ENCODE measurements at regions not wholly inside any gene's neighbourhood (a gene's known extent, or its start where the extent isn't known, plus 50 kb on each side); places are given as distances from the start of the nearest gene placed in this dataset.

DNA sequence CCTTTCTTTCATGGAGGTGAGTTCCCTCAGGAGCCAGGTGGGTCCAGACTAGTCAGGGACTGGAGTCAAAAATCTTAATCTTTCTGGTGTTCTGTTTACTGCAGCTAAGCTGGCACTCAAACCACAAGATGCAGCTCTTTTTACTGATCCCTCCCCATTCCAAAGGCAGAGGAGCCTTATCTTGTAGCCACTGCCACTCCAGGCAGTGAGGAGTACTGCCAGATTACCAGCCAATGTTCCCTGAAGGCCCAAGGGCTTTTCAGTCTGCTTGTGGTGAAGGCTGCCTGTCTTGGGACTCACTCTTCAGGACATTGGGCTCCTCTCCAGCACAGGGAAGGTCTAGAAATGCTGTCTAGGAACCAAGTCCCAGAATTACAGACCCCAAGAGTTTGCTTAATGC, 490.4 kb upstream of the ADGRB3 start:
- Histone ChIP-seq H3K36me3 (ENCODE audit: control insufficient read depth in 2 of 2, insufficient read depth in 1 of 2, low read length in 2 of 2) (no peaks in the 10 kb centered on the region), H3K4me1 (ENCODE audit: control insufficient read depth, insufficient read depth, low read length) (no peaks in the 10 kb centered on the region), H3K9me3 (ENCODE audit: control insufficient read depth, insufficient read depth, low read depth, low read length) (no peaks in the 10 kb centered on the region), H3K27ac (ENCODE audit: extremely low read depth, low read depth, low read length) (no peak overlapping the region), H3K4me3 (ENCODE audit: low read depth, low read length) (no peak overlapping the region)
- TF ChIP-seq ZNF785 (tag by site-specific recombination; IDR thresholded peaks at IDR 0.05) (no peak), ZNF76 (tag by site-specific recombination; IDR thresholded peaks at IDR 0.05; ENCODE audit: borderline replicate concordance, low read depth) (no peak), ZNF302 (tag by site-specific recombination; IDR thresholded peaks at IDR 0.05; ENCODE audit: low read depth) (no peak), GFI1B (tag by site-specific recombination; IDR thresholded peaks at IDR 0.05) (no peak), ZNF354C (tag by site-specific recombination; IDR thresholded peaks at IDR 0.05; ENCODE audit: borderline replicate concordance, low read depth) (no peak), ZNF37A (tag by site-specific recombination; IDR thresholded peaks at IDR 0.05) (no peak), ZNF394 (tag by site-specific recombination; IDR thresholded peaks at IDR 0.05; ENCODE audit: borderline replicate concordance) (no peak), ZNF768 (tag by site-specific recombination; IDR thresholded peaks at IDR 0.05) (no peak), ZFP69B (tag by site-specific recombination; IDR thresholded peaks at IDR 0.05) (no peak), ZNF561 (tag by site-specific recombination; IDR thresholded peaks at IDR 0.05; ENCODE audit: borderline replicate concordance) (no peak), HOXC10 (CRISPR knock-in tag; IDR thresholded peaks at IDR 0.05) (no peak), ZFP3 (tag by site-specific recombination; IDR thresholded peaks at IDR 0.05; ENCODE audit: low read depth) (no peak), ZNF548 (tag by site-specific recombination; IDR thresholded peaks at IDR 0.05) (no peak), ZNF202 (tag by site-specific recombination; IDR thresholded peaks at IDR 0.05; ENCODE audit: borderline replicate concordance) (no peak), ZNF184 (tag by site-specific recombination; IDR thresholded peaks at IDR 0.05) (no peak), ZNF544 (tag by site-specific recombination; IDR thresholded peaks at IDR 0.05) (no peak)
- TF ChIP-seq, protein P1, sequence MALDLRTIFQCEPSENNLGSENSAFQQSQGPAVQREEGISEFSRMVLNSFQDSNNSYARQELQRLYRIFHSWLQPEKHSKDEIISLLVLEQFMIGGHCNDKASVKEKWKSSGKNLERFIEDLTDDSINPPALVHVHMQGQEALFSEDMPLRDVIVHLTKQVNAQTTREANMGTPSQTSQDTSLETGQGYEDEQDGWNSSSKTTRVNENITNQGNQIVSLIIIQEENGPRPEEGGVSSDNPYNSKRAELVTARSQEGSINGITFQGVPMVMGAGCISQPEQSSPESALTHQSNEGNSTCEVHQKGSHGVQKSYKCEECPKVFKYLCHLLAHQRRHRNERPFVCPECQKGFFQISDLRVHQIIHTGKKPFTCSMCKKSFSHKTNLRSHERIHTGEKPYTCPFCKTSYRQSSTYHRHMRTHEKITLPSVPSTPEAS (tag by site-specific recombination; IDR thresholded peaks at IDR 0.05) = no peak
- TF ChIP-seq, protein P2, sequence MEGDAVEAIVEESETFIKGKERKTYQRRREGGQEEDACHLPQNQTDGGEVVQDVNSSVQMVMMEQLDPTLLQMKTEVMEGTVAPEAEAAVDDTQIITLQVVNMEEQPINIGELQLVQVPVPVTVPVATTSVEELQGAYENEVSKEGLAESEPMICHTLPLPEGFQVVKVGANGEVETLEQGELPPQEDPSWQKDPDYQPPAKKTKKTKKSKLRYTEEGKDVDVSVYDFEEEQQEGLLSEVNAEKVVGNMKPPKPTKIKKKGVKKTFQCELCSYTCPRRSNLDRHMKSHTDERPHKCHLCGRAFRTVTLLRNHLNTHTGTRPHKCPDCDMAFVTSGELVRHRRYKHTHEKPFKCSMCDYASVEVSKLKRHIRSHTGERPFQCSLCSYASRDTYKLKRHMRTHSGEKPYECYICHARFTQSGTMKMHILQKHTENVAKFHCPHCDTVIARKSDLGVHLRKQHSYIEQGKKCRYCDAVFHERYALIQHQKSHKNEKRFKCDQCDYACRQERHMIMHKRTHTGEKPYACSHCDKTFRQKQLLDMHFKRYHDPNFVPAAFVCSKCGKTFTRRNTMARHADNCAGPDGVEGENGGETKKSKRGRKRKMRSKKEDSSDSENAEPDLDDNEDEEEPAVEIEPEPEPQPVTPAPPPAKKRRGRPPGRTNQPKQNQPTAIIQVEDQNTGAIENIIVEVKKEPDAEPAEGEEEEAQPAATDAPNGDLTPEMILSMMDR (tag by site-specific recombination; IDR thresholded peaks at IDR 0.05) = no peak
- TF ChIP-seq, protein P3, sequence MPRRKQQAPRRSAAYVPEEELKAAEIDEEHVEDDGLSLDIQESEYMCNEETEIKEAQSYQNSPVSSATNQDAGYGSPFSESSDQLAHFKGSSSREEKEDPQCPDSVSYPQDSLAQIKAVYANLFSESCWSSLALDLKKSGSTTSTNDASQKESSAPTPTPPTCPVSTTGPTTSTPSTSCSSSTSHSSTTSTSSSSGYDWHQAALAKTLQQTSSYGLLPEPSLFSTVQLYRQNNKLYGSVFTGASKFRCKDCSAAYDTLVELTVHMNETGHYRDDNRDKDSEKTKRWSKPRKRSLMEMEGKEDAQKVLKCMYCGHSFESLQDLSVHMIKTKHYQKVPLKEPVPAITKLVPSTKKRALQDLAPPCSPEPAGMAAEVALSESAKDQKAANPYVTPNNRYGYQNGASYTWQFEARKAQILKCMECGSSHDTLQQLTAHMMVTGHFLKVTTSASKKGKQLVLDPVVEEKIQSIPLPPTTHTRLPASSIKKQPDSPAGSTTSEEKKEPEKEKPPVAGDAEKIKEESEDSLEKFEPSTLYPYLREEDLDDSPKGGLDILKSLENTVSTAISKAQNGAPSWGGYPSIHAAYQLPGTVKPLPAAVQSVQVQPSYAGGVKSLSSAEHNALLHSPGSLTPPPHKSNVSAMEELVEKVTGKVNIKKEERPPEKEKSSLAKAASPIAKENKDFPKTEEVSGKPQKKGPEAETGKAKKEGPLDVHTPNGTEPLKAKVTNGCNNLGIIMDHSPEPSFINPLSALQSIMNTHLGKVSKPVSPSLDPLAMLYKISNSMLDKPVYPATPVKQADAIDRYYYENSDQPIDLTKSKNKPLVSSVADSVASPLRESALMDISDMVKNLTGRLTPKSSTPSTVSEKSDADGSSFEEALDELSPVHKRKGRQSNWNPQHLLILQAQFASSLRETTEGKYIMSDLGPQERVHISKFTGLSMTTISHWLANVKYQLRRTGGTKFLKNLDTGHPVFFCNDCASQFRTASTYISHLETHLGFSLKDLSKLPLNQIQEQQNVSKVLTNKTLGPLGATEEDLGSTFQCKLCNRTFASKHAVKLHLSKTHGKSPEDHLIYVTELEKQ (tag by site-specific recombination; IDR thresholded peaks at IDR 0.05; ENCODE audit: borderline replicate concordance) = no peak
- TF ChIP-seq, protein P4, sequence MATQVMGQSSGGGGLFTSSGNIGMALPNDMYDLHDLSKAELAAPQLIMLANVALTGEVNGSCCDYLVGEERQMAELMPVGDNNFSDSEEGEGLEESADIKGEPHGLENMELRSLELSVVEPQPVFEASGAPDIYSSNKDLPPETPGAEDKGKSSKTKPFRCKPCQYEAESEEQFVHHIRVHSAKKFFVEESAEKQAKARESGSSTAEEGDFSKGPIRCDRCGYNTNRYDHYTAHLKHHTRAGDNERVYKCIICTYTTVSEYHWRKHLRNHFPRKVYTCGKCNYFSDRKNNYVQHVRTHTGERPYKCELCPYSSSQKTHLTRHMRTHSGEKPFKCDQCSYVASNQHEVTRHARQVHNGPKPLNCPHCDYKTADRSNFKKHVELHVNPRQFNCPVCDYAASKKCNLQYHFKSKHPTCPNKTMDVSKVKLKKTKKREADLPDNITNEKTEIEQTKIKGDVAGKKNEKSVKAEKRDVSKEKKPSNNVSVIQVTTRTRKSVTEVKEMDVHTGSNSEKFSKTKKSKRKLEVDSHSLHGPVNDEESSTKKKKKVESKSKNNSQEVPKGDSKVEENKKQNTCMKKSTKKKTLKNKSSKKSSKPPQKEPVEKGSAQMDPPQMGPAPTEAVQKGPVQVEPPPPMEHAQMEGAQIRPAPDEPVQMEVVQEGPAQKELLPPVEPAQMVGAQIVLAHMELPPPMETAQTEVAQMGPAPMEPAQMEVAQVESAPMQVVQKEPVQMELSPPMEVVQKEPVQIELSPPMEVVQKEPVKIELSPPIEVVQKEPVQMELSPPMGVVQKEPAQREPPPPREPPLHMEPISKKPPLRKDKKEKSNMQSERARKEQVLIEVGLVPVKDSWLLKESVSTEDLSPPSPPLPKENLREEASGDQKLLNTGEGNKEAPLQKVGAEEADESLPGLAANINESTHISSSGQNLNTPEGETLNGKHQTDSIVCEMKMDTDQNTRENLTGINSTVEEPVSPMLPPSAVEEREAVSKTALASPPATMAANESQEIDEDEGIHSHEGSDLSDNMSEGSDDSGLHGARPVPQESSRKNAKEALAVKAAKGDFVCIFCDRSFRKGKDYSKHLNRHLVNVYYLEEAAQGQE (tag by site-specific recombination; IDR thresholded peaks at IDR 0.05) = no peak
- ChIA-PET POLR2A (no interaction called here), CTCF (no interaction called here)

Measured in HEK293 (cell line).